ENCODE measurements at regions not wholly inside any gene's neighbourhood (a gene's known extent, or its start where the extent isn't known, plus 50 kb on each side); places are given as distances from the start of the nearest gene placed in this dataset.

DNA sequence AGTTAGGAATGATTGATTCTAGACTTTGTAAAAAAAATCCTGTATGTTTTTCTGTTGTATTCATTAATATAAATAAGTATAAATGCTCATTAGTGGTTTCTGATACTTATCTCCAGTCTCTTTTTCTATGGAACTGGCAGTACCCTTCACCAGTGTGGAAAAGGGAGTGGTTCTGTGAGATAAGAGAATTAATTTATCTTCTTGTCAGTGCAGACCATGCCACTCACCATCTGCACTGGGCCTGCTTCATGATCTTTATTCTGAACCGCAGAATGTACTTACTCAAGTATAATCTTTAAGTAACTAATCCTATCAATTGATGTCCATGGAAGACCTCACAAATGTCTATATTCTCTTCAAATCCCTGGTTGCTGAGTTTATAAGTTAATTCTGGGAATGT, 836.1 kb upstream of the CDH8 start:
- TF ChIP-seq, protein P1, sequence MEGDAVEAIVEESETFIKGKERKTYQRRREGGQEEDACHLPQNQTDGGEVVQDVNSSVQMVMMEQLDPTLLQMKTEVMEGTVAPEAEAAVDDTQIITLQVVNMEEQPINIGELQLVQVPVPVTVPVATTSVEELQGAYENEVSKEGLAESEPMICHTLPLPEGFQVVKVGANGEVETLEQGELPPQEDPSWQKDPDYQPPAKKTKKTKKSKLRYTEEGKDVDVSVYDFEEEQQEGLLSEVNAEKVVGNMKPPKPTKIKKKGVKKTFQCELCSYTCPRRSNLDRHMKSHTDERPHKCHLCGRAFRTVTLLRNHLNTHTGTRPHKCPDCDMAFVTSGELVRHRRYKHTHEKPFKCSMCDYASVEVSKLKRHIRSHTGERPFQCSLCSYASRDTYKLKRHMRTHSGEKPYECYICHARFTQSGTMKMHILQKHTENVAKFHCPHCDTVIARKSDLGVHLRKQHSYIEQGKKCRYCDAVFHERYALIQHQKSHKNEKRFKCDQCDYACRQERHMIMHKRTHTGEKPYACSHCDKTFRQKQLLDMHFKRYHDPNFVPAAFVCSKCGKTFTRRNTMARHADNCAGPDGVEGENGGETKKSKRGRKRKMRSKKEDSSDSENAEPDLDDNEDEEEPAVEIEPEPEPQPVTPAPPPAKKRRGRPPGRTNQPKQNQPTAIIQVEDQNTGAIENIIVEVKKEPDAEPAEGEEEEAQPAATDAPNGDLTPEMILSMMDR (IDR thresholded peaks at IDR 0.05; ENCODE audit: low read depth, low read length), result no peak
- in situ Hi-C loops (cut with HindIII; ENCODE audit: low sequenced_read_pairs), result no loop called here
- no peak overlapping the region for H3K4me3 ChIP-seq (ENCODE audit: low read depth, low read length)
- no peak for DNase-seq (ENCODE audit: low read depth, low spot score)

DNA sequence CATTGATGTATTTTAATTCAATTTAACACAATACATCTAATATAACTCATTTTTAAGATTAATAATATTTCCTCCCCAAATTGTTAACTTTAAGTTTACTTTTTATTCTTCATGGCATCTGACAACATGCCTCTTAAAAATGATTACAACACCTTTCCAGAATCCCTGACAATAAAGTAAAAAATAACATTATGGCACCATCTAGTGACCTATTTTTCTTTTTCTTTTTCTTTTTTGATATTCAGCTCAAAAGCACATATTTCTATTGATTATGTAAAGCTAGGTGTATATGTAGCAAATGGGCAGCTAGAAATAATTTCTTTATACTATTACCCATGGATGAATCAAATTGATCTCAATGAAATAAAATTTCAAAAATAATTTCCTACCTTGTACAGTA, 834.3 kb upstream of the CDH8 start:
- no peak for DNase-seq (ENCODE audit: low read depth, low spot score)
- TF ChIP-seq, protein P1 (IDR thresholded peaks at IDR 0.05; ENCODE audit: low read depth, low read length), result no peak
- H3K4me3 ChIP-seq (ENCODE audit: low read depth, low read length), result no peak overlapping the region
- in situ Hi-C loops (cut with HindIII; ENCODE audit: low sequenced_read_pairs), result no loop called here

DNA sequence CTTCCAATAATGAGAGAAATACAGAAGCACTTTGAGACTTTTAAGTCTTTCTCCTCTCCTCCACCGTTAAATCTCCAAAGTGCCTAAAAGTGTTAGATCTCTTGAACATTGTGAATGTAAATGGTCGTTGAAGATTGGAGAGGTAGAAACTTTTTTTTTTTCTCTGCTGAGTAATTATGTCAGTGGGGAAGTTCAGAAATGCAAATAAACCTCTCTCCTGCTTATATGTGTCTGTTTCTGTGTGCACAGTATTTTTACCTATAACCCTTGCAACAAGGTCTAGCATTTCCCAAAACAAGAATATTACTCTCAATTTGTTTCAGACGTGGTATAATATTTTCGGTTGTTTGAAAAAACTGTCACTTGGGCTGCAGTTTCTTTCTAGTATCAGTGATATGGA, 833.6 kb upstream of the CDH8 start:
- H3K4me3 ChIP-seq (ENCODE audit: low read depth, low read length), result no peak overlapping the region
- in situ Hi-C loops (cut with HindIII; ENCODE audit: low sequenced_read_pairs), result no loop called here
- DNase-seq (ENCODE audit: low read depth, low spot score), result no peak
- TF ChIP-seq, protein P1 (IDR thresholded peaks at IDR 0.05; ENCODE audit: low read depth, low read length), result no peak

DNA sequence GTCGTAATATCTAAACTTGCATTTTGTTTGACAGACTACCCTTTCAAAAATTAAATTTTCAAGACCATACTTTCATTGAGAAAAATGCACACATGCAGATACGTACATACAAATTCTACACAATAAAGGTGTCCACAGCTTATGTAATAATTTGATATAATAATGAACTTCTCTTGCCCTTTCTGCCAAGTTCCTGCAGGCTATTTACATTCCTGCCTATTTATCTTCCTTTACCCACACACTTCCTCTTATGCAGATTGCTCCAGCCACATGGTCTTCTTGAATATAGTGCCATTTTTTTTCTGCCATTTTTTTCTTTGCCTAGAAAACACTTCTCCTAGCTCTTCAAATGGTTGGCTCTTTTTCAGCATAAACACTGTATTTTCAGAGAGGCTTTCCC, 826.9 kb upstream of the CDH8 start:
- no peak overlapping the region for H3K4me3 ChIP-seq (ENCODE audit: low read depth, low read length)
- no peak for DNase-seq (ENCODE audit: low read depth, low spot score)
- in situ Hi-C loops (cut with HindIII; ENCODE audit: low sequenced_read_pairs), result no loop called here
- TF ChIP-seq, protein P1 (IDR thresholded peaks at IDR 0.05; ENCODE audit: low read depth, low read length), result no peak

DNA sequence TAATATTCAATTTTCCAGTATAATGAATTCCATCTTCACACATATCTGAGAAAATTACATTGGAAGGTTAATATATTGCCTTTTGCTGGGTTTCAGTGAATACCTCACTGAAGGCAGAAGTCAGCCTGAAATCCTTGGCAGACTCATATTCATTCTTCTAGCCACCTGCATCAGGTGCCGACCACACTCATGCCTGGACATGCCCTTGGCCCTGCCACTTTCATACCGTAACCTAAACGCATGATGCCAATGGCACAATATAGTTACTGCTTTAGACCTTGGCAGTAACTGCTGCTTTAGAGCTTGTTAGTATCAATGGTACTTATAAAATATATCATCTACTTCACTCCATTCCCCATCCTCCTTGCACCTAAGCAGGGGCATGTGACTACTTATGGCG, 817.6 kb upstream of the CDH8 start:
- DNase-seq (ENCODE audit: low read depth, low spot score), result no peak
- in situ Hi-C loops (cut with HindIII; ENCODE audit: low sequenced_read_pairs), result no loop called here
- no peak overlapping the region for H3K4me3 ChIP-seq (ENCODE audit: low read depth, low read length)
- TF ChIP-seq, protein P1 (IDR thresholded peaks at IDR 0.05; ENCODE audit: low read depth, low read length), result no peak

DNA sequence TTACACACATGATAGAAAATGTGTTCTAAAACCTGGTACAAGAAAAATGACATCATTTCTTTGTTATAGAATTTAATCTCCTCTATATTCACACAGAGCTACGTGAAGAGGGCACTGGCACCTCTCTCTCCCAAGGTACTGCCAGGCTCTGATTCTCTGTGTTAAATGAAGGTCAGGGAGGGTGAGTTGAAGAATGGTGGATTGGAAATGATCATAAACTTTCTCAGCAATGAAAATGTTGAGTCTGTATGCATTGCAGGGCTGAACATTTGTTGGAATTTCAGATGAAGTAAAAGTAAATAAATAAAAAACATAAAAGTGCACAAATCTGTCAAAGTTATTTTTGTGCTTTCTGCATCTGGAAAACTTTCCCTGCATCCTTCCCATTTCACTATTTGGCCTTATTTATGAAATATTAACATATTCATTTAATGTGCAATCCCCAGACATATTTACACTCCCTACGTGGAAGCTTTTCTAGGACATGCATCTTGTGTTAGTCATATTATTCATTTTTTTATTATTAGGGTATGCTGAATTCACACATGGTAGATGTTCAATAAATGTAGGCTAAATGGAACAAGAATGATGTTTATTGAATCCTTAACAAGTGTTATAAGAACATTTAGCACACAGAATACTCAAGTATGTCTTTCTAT, 810.3 kb upstream of the CDH8 start:
- no peak for DNase-seq (ENCODE audit: low read depth, low spot score)
- no peak overlapping the region for H3K4me3 ChIP-seq (ENCODE audit: low read depth, low read length)
- TF ChIP-seq, protein P1 (IDR thresholded peaks at IDR 0.05; ENCODE audit: low read depth, low read length), result no peak
- in situ Hi-C loops (cut with HindIII; ENCODE audit: low sequenced_read_pairs), result no loop called here
